WERI-Rb-1 (cell line): ENCODE measurements at regions not wholly inside any gene's neighbourhood (a gene's known extent, or its start where the extent isn't known, plus 50 kb on each side); places are given as distances from the start of the nearest gene placed in this dataset.
A peak's percentile ranks its signal among the peaks of the same experiment; 100 is the strongest.

Experiments
- DNase-seq: peaks from one replicate; pipeline ENCODE4 v3.0.0-alpha.2; 2020
- H3K27ac ChIP-seq: fragments of 250-450 bp; sonication (Bioruptor Pico); 2 replicates; pipeline ENCODE4 v1.5.1; 2020; ENCODE audit warnings: mild to moderate bottlenecking, moderate library complexity
- H3K27me3 ChIP-seq: fragments of 250-450 bp; sonication (Bioruptor Pico); 2 replicates; pipeline ENCODE4 v1.5.1; 2021; ENCODE audit warnings: mild to moderate bottlenecking, low read depth, moderate library complexity; ENCODE audit not compliant: insufficient read depth, severe bottlenecking
- H3K36me3 ChIP-seq: fragments of 250-450 bp; sonication (Bioruptor Pico); 2 replicates; pipeline ENCODE4 v1.5.1; 2020; ENCODE audit warnings: mild to moderate bottlenecking, moderate library complexity
- H3K4me3 ChIP-seq: 2 replicates; pipeline ENCODE4 v1.5.1; 2011; ENCODE audit warnings: low read depth, mild to moderate bottlenecking, control low read depth, low read length
- H3K9me3 ChIP-seq: fragments of 250-450 bp; sonication (Bioruptor Pico); 2 replicates; pipeline ENCODE4 v1.5.1; 2021; ENCODE audit warnings: mild to moderate bottlenecking, moderate library complexity; ENCODE audit not compliant: severe bottlenecking
- TF ChIP-seq, protein P1 (sequence below): IDR thresholded peaks from 2 replicates; pipeline ENCODE4 v1.5.1; 2011; ENCODE audit warnings: low read depth, mild to moderate bottlenecking, control low read depth, inconsistent platforms, low read length

DNA sequence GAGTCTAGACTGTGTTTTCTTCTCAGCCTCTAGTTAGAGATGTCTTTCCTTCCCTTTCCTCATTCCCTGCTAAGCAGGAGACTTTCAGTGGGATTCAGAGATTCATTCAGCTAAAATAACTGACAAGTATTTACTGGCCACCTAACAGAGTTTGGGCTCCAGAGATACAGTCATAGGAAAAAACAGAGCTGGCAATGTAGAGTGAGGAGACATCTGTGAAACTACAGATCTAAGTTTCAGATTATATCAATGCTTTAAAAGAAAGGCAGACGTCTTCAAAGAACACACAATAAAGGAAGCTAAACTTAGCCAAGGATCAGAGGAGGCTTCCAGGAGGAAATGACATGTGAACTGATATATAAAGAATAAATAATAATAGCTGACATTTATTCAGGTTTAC, 355.6 kb upstream of the DDI1 start:
- Histone ChIP-seq H3K9me3 (no peaks in the 10 kb centered on the region), H3K36me3 (no peaks in the 10 kb centered on the region), H3K27me3 (no peaks in the 10 kb centered on the region), H3K27ac (no peak overlapping the region), H3K4me3 (no peak overlapping the region)
- DNase-seq, result no peak
- TF ChIP-seq, protein P1, sequence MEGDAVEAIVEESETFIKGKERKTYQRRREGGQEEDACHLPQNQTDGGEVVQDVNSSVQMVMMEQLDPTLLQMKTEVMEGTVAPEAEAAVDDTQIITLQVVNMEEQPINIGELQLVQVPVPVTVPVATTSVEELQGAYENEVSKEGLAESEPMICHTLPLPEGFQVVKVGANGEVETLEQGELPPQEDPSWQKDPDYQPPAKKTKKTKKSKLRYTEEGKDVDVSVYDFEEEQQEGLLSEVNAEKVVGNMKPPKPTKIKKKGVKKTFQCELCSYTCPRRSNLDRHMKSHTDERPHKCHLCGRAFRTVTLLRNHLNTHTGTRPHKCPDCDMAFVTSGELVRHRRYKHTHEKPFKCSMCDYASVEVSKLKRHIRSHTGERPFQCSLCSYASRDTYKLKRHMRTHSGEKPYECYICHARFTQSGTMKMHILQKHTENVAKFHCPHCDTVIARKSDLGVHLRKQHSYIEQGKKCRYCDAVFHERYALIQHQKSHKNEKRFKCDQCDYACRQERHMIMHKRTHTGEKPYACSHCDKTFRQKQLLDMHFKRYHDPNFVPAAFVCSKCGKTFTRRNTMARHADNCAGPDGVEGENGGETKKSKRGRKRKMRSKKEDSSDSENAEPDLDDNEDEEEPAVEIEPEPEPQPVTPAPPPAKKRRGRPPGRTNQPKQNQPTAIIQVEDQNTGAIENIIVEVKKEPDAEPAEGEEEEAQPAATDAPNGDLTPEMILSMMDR, result no peak

DNA sequence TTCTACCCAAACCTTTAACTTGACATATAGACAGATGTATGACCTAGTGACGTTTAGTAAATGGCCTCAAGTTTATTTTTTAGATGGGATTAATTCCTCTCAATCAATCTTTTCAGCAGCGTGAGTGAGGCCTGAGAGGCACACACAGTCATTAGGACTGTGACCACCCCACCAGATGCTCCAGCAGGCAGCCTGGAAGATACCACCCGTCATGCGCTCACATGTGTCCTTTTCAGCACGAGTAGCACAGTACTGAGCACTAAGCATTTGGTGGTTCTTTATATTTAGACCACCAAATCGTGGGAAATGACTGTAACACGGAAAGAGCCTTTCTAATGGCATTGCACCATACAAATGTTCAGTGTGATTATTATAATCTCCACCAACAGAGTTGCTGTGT, 354.6 kb upstream of the DDI1 start:
- H3K36me3 ChIP-seq, result no peaks in the 10 kb centered on the region
- H3K9me3 ChIP-seq, result no peaks in the 10 kb centered on the region
- no peaks in the 10 kb centered on the region for H3K27me3 ChIP-seq
- TF ChIP-seq, protein P1, result no peak
- peak; percentile 25 for DNase-seq
- H3K27ac ChIP-seq, result no peak overlapping the region
- H3K4me3 ChIP-seq, result no peak overlapping the region

DNA sequence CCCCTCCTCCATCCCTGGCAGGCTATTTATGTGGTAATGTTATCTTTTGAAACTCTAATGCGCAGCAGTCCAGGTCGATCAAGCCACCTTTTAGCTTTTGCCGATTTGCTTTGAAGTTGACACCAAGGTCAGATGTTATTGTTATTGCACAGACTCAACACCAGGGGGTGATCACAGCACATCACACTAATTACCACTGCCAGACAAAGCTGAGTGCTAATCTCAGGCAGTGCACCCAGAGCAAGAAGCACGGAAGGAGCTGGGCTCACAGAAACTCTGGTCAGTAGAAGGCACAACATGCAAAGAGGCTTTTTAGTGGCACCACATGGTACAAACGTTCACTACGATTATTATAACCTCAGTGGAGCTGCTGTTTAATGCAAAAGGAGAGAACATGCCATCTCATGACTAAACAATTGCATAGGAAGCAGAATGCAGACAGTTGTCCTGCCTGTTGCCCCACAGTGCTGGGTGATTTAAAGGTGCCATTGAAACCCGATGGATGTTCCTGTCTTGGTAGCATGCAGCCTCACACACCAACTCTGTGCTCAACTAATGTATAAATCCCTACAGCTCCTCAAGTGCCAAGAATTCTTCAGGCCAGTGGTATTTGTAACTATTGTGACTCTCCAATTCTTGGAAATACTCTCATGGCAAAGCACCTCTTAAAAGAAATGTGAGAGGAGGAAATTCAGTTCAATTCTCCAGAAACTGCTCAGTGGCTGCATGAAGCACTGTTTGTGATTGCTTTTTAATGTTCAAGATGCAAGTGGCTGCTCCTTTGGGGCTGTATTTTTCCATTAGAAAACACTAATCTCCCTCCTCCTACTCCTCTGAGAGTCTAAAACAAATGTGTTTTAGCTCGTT, 353.9 kb upstream of the DDI1 start:
- H3K27me3 ChIP-seq, result no peaks in the 10 kb centered on the region
- H3K36me3 ChIP-seq, result no peaks in the 10 kb centered on the region
- no peak overlapping the region for H3K27ac ChIP-seq
- H3K9me3 ChIP-seq, result no peaks in the 10 kb centered on the region
- DNase-seq, result peak; percentile 77
- H3K4me3 ChIP-seq, result no peak overlapping the region
- TF ChIP-seq, protein P1, result peak; percentile 86

DNA sequence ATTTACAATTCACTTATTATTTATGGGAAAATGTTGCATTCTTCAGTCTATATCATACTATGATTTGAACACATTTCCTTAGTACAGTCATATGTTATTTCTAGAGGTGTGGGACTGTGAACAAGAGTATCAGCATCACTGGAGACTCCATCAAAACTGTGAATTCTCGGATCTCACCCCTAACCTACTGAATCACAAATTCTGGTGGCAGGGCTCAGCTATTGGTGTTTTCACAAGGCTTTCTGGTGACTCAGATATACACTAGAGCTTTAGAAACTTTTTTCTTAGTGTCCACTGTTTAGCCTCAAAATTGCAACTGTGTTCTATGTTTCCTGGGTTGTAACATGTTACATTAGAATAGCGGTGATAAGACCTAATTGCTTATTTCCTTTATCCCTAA, 352.9 kb upstream of the DDI1 start:
- H3K27me3 ChIP-seq, result no peaks in the 10 kb centered on the region
- TF ChIP-seq, protein P1, result no peak
- H3K27ac ChIP-seq, result no peak overlapping the region
- no peaks in the 10 kb centered on the region for H3K36me3 ChIP-seq
- DNase-seq, result no peak
- H3K4me3 ChIP-seq, result no peak overlapping the region
- no peaks in the 10 kb centered on the region for H3K9me3 ChIP-seq

DNA sequence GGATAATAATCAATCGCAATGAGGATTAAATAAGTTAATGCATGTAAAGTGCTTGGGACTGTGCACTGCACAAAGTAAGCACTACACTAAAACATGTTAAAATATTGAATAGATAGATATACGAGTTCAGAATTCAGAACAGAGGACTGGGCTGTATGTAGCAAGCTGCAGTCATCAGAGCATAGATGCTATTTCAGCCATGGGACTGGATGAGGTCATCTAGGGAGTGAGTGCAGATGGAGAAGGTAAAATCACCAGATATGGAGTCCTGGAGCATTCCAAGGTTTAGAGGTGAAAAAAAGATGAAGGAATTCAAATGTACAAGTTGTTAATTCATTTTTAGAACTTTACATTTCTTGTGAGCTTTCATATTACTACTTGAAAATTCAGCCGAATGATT, 347.5 kb upstream of the DDI1 start:
- DNase-seq, result no peak
- H3K4me3 ChIP-seq, result no peak overlapping the region
- TF ChIP-seq, protein P1, result no peak
- no peak overlapping the region for H3K27ac ChIP-seq
- no peaks in the 10 kb centered on the region for H3K27me3 ChIP-seq
- H3K9me3 ChIP-seq, result no peaks in the 10 kb centered on the region
- no peaks in the 10 kb centered on the region for H3K36me3 ChIP-seq

DNA sequence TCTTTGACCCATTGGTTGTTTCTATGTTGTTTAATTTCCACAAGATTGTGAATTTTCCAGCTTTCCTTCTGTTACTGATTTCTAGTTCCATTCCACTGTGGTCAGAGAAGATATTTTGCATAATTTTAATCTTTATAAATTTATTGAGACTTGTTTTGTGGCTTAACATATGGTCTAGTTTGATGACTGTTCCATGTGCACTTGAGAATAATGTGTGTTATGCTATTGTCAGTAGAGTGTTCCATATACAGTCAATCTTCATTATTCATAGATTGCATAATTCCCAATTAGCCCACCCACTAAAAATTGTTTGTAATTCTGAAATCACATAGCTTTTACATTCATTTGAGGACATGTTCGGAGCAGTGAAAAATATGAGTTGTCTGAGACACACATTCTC, 346.1 kb upstream of the DDI1 start:
- H3K27ac ChIP-seq, result no peak overlapping the region
- no peaks in the 10 kb centered on the region for H3K27me3 ChIP-seq
- H3K36me3 ChIP-seq, result no peaks in the 10 kb centered on the region
- TF ChIP-seq, protein P1, result no peak
- no peaks in the 10 kb centered on the region for H3K9me3 ChIP-seq
- H3K4me3 ChIP-seq, result no peak overlapping the region
- no peak for DNase-seq
